ENCODE measurements at regions not wholly inside any gene's neighbourhood (a gene's known extent, or its start where the extent isn't known, plus 50 kb on each side); places are given as distances from the start of the nearest gene placed in this dataset.
"Not testable (repeated sequence)": the region's sequence is repeated elsewhere in the genome, so short reads cannot be mapped to it uniquely, and the experiment has no call there.

DNA sequence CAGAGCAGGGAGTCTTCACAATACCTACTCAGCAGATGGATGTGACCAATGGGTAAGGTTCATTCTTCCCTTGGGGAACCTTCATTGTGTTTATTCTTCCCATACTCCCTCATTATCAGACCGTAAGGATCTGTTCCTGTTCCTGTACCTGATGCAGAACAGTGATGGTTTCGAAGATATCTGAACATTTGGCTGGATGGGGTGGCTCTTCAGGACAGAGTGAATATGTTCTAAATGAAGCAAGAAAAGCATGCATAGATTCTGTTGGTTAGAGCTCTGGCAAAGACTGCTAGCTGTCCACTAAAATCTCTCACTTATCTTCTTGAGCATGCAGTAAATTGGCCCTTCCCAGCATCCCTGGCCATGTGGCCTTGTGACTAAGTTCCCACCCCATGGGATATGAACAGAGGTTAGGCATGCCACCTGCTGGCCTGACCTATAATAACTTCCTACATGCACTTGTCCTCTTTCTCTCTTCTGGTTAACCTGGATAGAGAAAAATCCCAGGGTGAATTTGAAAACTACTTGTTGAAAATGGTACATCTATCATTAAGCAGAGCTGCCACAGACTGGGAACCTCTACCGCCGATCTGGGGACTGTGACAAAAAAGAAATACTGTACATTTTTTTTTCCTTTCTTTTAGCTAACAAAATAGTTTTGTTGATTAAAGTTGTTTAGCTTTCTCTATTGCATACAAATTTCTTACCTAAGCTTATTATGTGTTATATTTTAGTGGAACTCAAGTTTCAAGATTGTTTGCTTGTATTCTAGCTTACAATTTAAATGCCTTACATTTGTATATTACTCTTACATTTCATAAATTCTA is 60.0 kb upstream of the BANK1 start:
- DNase-seq (ENCODE audit: low spot score in 2 of 2) (peak in 1 of 2 donors; percentile 5), FAIRE-seq (peak; percentile 28)

DNA sequence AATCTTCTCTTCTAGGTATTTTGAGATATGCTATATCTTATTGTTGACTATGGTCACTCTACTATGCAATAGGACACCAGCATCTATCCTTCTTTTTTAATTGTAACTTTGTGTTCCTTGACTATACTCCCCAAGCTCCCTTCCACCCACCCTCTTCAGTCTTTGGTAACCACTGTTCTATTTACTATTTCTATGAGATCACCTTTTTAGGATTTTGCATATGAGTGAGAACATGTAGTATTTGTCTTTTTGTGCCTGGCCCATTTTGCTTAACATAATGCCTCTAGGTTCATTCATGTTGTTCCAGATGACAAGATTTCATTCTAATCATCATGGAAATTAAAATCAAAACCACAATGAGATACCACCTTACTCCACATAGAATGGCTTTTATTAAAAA is 63.3 kb upstream of the BANK1 start:
- FAIRE-seq (no peak), DNase-seq (ENCODE audit: low spot score in 2 of 2) (no peak)

DNA sequence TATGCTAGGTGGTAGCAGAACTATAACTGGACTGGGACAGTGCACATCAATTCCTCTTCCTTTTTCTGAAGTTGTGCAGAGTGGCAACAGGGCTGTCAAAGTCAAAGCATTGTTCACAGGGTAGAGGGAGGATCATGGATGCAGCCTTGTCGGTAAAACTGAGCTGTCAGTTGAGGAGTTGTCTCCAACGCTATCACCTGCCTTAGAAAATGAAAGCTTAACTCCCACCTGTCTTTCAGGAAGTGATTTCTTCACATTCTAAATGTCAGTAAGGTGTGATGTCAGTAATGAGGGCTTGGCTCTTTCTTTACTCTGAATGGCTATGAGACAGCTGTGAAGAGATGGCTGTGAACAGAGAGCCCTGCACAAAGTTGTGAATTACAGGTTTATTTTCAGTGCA is 66.4 kb upstream of the BANK1 start:
- no peak for FAIRE-seq

DNA sequence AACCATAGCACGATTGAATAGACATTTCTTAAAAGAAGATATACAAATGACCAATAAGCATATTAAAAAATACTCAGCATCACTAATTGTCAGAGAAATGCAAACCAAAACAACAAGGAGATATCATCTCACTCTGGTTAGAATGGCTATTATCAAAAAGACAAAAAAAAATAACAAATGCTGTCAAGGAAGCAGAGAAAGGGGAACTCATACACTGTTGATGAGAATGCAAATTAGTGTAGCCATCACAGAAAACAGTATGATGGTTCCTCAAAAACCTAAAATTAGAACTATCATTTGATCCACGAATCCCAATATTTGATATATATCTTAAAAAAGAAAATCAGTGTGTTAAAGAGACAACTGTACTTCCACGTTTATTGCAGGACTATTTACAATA is 71.7 kb upstream of the BANK1 start:
- FAIRE-seq = no peak

More for the DNA sequence above, 66.4 kb upstream of the BANK1 start:
- DNase-seq (ENCODE audit: low spot score in 2 of 2) = no peak

DNA sequence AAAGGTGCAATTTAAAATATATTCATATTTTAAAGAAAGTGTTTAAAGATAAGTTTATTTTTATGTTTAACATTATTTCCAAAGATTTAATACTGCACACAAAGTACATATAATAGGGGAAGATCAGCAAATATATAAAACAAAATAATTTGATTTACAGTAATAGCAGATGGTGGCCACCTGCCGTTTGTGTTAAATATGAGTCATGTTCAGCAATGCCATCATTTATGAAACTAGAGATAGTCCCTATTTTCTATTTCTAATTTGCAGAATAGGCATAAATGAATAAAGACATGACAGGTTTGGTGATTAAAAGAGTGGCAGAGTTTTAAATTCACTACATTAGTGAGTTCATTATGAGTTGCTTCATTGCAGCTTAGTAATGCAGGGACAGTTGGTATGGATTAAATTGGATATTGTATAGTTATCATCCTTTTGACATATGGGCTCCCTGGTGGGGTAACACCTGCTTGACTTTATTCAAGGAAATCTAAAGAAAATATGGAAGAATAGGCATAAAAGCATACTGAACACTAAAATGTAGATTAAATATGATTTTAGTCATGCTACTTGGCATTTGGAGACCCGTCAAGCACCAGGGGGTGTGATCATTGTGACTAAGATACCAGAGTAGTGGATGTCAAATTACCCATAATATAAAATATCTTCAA is 78.8 kb upstream of the BANK1 start:
- DNase-seq (ENCODE audit: low spot score in 2 of 2) = no peak
- FAIRE-seq = no peak

More for the DNA sequence above, 71.7 kb upstream of the BANK1 start:
- DNase-seq (ENCODE audit: low spot score in 2 of 2) = no peak

DNA sequence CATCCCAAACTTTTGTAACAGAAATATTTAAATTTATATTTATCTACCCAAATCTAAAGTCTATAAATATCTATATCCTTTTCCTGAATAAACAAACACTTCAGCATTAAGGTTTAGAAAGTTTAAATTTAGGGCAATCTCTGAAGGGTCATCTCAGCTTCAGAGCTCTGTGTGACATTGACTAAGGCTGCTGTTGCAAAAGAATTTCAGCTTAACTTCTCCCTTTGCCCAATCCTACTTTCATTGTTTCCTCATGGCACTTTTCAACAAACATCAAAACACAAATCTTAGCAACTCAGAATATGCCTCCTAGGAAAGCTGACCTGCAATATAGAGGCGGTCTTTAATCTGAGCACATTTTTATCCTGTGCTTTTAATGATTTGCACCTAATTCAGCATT is 79.7 kb upstream of the BANK1 start:
- no peak for DNase-seq (ENCODE audit: low spot score in 2 of 2)
- no peak for FAIRE-seq

DNA sequence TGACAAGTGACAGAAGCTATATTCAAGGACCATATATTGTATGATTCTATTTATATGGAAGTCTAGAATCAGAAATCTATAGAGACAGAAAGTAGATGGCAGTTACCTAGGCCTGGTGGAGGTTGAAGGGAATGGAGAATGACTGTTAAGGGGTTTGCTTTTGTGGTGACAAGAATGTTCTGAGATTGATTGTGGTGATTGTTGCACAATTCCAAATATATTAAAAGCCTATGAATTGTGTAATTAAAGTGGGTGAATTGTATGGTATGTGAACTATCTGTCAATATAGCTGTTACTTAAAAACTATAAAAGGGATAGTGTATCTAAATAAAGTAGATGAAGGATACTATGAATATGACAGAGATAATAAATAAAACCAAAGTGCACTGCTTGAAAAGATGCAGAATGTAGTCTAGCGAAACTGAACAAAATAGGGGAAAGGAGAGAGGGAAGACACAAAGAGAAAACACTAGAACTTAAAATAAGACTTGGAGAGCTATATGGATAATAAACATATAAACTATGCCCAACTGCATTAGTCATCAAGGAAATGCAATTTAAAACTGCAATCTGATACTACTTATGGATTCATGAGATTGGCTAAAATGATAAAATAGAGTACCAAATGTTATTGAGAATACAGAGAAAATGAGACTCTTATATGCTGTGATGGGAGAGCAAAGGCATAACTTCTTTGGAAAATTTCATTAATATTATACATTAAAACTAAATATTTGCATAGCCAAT is 82.1 kb upstream of the BANK1 start:
- FAIRE-seq = no peak
- no peak for DNase-seq (ENCODE audit: low spot score in 2 of 2)

DNA sequence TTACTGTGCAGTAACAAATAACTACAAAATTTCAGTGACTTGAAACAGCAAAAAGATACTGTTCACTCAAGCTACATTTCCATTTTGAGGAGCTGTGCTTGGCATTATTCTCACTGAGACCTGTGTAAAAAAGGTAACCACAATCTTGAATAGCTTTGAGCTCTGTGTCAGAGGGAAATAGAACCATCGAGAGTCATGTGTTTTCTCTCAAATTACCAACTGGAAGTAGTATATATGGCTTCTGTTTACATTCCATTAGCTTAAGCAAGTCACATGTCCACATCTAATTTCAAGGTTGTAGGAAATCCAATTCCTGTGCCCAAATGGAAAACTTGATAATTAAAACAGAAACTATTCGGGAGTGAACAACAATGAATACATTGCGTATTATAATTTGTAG is 82.9 kb upstream of the BANK1 start:
- no peak for DNase-seq (ENCODE audit: low spot score in 2 of 2)
- FAIRE-seq = no peak

DNA sequence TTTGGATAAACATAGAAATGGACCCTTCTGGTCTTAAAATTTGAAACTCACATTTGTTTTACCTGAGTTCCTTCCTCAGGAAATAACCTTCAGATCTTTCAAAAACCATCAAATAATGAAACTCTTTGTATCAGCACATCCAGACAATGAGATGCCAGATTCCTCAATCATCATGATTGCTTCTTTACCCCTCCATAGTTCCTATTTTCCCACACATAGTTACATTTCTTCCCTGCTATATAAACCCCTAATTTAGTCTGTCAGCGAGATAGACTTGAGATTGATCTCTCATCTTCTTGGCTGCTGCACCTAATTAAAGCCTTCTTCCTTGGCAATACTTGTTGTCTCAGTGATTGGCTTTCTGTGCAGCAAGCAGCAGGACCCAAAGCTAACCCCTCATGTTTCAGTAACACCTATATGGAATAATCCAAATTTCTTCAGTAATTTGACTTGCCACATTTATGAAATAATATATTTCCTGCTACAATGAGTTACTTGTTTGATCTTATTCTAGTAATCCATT is 83.9 kb upstream of the BANK1 start:
- no peak for DNase-seq (ENCODE audit: low spot score in 2 of 2)
- no peak for FAIRE-seq

DNA sequence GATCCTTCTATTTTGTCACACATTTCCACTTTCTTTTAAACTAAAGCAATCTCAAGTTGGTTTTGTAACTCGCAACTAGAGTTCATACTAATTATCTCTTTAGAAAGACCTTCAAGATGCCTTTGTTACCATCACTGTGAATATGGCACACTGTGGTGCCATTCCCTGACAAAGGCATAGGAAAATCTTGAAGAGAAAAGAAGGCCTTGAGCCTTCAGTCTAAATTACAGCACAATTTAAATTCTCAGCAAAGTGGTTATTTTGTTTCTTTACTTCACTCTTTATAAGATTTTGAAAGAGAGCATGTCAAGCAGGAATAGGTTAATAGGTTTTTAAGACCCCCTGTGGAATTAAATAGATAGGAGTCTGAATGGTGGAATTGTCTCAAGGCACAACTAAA is 89.0 kb upstream of the BANK1 start:
- FAIRE-seq (no peak), DNase-seq (ENCODE audit: low spot score in 2 of 2) (no peak)

DNA sequence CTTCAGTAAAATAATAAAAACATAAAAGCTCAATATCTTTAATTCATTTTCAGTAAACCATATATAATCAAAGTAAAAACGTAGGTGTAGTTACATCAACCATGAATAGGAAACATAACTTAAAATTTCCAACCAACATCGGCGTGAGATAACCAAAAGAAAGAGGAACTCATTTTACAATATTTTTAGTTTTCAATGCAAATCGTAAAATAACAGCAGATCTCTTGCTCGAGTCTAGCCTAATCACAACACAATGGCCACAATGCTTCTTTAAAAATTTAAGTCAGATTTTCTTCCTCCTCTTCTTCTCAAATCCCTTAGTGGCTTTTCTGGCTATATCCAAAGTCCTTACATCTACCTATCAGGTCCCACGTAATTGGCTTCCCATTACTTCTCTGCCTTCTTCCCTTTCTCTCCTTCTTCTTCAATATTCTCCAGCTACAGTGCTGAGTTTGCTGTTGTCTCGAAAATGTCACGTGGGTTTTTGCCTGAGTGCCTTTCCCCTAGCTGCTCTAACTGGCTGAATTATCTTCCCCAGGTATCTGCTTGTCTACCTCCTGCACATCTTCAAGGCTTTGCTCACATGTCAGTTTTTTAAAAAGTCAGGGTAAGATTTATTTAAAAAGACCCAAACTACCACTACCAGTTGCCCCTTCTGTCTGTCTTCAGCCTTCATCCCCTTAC is 90.9 kb upstream of the BANK1 start:
- no peak for DNase-seq (ENCODE audit: low spot score in 2 of 2)
- no peak for FAIRE-seq

DNA sequence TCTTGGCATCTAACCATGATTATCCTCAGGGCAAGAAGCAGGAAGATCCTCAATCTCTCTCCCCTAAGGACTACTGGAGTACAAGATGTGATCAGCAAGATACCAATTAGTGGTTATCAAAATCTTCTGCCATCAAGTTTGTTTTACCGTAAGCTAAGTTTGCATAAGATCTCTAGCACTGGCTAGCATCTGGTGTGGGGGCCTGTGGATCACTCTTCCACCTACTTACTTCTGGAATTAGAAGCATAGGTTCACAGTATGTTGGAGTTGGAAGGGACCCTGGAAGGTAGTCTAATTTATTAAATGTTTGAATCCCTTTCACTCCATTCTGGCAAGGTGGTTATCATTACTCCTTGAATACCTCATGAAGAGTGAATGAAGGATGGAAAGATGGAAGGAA is 93.3 kb upstream of the BANK1 start:
- FAIRE-seq (no peak), DNase-seq (ENCODE audit: low spot score in 2 of 2) (no peak)

DNA sequence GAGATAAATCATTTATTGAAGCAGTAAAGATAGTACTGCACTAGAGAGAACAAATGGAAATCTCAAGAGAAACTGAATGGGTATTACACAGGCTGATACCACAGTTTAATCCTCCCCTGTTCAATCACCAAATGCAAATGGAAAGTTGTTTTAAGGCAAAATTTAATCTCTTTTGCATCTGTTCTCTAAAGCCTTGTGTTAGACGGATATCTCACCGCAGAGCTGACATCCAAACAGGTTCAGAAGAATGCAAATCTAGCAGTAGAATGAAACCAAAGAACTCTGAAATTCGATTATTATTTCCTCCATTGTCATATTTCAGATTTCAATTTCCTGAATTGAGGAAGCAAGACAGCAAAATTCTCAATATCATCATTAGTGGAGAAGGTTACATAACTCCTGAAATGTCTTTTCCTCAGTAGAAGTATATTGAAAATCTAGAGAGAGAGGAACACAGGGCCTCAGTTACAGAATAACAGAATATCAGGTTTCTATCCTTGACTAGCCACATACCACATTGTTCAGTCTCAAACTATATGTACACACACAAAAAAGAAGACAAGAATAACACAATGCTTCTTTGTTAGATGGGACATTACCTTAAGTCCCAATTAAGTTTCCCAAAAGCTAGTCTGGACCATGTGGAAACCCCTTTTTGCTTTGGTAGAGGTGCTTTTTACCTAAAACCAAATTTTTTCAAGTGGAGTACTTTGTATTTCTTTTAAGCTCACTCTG is 94.1 kb upstream of the BANK1 start:
- FAIRE-seq (no peak), DNase-seq (ENCODE audit: low spot score in 2 of 2) (no peak)

DNA sequence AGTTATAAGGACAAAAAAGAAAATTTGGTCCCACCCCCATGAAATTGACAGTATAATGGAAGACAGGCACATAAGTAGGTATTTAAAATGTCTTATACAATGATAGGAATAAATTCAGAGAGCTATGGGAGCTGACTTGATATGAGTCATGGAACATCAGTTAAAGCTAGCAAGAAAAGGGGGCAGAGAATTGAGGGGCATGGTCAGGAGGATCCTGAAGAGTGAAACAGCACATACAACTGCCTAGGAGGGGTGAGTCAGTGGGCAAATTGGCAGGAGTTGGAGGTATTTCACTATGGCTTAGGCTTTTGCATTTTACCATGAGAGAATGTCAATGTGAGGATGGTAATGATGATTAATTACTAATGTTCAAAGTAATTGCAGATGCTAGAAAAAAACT is 95.4 kb upstream of the BANK1 start:
- no peak for DNase-seq (ENCODE audit: low spot score in 2 of 2)
- no peak for FAIRE-seq

DNA sequence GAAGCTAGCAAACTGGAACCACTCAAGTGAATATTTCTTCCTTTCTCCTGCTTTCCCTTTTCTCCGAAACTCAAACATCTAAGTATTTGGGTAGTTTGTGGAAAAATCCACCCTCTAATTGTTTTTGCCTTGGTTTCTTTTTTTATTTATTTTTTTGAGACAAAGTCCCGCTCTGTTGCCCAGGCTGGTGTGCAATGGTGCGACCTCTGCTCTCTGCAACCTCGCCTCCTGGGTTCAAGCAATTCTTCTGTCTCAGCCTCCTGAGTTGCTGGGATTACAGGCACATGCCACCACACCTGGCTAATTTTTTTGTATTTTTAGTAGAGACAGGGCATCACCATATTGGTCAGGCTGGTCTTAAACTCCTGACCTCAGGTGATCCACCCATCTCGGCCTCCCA is 96.1 kb upstream of the BANK1 start:
- FAIRE-seq; DNase-seq (ENCODE audit: low spot score in 2 of 2): not testable (repeated sequence)

DNA sequence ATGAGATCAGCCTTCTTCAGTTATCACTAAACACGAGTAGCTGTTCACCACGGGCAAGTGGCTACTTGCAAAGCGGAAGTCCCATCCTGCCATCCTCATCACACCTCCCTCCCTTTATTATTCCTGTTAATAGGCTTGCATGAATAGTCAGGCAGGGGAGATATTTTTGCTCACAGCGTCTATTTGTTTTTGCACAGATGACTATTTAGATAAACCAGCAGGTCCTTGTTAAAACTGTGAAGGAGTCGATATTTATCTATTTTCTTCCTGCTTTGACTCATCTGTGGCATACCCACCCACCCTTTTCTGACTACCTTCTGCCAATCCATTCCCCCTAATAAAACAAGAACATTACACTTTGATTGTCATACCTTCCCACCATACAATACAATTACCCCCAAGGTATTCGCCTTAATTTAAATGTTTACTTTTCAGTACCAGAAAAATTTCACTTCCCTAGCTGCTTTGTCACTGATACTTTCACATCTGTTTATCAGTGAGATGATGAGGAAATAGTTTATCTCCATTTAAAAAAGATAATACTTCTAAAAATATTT is 96.6 kb upstream of the BANK1 start:
- no peak for FAIRE-seq
- no peak for DNase-seq (ENCODE audit: low spot score in 2 of 2)

DNA sequence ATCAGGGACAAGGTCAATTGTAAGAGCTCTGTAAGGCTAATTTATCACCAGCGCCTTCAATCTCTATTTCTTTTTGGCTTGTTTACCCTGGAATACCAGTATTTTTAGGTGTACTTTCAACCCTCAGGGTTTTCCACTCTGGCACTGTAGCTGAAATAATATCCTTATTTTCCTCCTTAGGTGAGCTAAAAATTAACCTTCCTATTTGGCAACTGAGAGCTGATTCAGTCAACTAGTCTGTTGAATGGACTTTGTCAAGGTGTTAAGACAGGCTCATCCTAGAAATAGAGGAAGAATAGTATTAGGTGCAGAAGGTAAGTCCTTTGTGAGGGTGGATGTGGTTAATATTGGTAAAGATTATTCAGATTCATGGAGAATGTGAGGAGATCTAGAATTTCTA is 101.3 kb upstream of the BANK1 start:
- DNase-seq (ENCODE audit: low spot score in 2 of 2) = no peak
- no peak for FAIRE-seq

DNA sequence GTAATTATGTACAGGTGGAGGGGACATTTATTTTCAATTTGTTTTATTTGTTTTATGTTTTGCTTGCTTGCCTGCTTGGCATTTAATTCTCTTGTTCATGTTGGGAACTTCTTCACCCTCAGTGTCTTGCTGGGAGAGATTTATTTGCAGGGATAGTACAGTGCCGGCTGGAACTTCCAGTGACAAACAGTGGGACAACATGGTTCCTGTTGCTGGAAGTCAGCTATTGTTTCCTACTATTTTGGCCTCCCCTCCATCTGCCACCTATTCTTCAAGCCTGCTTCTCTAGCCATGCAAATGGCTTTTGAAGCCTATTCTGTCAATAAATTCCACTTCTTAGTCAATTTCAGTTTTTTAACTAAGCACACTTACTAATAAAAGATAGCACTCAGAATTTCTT is 105.4 kb upstream of the BANK1 start:
- DNase-seq (ENCODE audit: low spot score in 2 of 2) = no peak
- FAIRE-seq = no peak

DNA sequence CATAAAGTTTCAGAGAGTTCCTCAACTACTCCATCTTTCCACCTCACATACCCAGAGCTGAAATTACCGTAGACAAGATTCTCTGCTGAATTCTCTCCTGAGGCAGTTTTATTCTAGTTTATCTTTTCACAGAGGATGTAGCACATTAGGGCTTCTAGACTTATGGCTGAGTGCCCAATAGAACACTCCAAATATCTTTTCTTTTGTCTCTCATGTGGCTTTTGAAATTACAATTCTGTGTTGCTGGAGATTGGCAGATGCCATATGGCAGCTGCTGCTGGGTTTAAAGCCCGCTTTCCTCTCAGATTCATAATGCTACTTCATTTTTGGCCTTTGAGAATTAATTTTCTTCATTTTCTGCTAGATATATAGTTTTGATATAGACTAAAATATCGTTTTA is 107.6 kb upstream of the BANK1 start:
- DNase-seq (ENCODE audit: low spot score in 2 of 2) (no peak), FAIRE-seq (no peak)

DNA sequence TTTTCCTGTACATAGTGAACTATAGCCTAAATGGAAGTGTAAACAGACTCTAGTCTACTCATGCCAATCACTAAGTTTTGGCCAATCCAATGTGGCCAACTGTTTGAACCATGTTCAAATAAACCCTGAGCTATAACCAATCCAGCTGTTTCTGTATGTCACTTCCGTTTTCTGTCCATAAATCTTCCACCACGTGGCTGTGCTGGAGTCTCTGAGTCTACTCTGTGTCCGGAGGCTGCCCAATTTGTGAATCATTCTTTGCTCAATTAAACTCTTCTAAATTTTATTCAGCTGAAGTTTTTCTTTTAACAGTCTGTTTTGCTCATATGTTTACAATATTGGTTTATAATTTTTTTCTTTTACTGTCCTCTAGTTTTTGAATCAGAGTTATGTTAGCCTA is 112.3 kb upstream of the BANK1 start:
- FAIRE-seq (no peak), DNase-seq (ENCODE audit: low spot score in 2 of 2) (no peak)

All from frontal cortex (tissue), 3 donors.